ENCODE measurements at regions not wholly inside any gene's neighbourhood (a gene's known extent, or its start where the extent isn't known, plus 50 kb on each side); places are given as distances from the start of the nearest gene placed in this dataset.

DNA sequence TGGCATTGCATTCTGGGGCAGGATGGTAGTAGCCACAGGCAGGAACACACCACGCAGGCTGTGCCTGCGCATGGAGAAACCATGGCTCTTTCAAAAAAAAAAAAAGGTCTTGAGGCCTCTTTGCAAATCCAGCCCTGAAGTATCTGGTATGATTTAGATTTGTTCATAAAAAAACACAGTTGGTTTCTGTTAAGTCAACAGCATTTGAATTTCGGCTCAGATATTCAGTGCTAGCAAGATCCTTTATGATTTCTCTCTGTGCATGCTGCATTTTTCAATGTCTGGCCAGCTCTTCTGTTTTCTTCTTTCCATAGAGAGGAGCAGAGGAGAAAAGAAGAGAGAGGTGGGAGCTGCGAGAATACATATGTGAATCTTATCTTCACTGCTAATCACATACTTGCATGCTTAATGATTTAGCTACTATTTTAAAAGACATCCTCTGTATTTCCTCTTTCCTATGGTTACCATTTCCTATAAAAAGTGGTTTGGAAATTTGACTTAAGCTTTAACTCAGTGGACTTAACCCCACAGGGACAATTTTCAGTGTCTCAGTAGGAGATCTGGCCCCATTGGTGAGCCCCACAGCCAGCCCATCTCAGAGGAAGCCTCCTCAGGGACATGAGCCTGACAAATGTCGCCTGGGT is 214.3 kb upstream of the APCDD1 start:
- TF ChIP-seq POLR2AphosphoS5 (IDR thresholded peaks at IDR 0.05; ENCODE audit: low read depth, low read length) = no peak
- TF ChIP-seq, protein P1, sequence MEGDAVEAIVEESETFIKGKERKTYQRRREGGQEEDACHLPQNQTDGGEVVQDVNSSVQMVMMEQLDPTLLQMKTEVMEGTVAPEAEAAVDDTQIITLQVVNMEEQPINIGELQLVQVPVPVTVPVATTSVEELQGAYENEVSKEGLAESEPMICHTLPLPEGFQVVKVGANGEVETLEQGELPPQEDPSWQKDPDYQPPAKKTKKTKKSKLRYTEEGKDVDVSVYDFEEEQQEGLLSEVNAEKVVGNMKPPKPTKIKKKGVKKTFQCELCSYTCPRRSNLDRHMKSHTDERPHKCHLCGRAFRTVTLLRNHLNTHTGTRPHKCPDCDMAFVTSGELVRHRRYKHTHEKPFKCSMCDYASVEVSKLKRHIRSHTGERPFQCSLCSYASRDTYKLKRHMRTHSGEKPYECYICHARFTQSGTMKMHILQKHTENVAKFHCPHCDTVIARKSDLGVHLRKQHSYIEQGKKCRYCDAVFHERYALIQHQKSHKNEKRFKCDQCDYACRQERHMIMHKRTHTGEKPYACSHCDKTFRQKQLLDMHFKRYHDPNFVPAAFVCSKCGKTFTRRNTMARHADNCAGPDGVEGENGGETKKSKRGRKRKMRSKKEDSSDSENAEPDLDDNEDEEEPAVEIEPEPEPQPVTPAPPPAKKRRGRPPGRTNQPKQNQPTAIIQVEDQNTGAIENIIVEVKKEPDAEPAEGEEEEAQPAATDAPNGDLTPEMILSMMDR (IDR thresholded peaks at IDR 0.05) = no peak
- no peak for TF ChIP-seq SIN3A (IDR thresholded peaks at IDR 0.05; ENCODE audit: borderline replicate concordance, insufficient read depth, low read depth, low read length)
- TF ChIP-seq TCF7L2 (IDR thresholded peaks at IDR 0.05; ENCODE audit: low read depth, low read length) = no peak
- TF ChIP-seq, protein P2, sequence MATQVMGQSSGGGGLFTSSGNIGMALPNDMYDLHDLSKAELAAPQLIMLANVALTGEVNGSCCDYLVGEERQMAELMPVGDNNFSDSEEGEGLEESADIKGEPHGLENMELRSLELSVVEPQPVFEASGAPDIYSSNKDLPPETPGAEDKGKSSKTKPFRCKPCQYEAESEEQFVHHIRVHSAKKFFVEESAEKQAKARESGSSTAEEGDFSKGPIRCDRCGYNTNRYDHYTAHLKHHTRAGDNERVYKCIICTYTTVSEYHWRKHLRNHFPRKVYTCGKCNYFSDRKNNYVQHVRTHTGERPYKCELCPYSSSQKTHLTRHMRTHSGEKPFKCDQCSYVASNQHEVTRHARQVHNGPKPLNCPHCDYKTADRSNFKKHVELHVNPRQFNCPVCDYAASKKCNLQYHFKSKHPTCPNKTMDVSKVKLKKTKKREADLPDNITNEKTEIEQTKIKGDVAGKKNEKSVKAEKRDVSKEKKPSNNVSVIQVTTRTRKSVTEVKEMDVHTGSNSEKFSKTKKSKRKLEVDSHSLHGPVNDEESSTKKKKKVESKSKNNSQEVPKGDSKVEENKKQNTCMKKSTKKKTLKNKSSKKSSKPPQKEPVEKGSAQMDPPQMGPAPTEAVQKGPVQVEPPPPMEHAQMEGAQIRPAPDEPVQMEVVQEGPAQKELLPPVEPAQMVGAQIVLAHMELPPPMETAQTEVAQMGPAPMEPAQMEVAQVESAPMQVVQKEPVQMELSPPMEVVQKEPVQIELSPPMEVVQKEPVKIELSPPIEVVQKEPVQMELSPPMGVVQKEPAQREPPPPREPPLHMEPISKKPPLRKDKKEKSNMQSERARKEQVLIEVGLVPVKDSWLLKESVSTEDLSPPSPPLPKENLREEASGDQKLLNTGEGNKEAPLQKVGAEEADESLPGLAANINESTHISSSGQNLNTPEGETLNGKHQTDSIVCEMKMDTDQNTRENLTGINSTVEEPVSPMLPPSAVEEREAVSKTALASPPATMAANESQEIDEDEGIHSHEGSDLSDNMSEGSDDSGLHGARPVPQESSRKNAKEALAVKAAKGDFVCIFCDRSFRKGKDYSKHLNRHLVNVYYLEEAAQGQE (IDR thresholded peaks at IDR 0.05; ENCODE audit: insufficient read depth in 1 of 2, low read depth in 2 of 2, low read length in 1 of 2) = no peak

Measured in Panc1 (cell line).